ENCODE measurements at regions not wholly inside any gene's neighbourhood (a gene's known extent, or its start where the extent isn't known, plus 50 kb on each side); places are given as distances from the start of the nearest gene placed in this dataset.

DNA sequence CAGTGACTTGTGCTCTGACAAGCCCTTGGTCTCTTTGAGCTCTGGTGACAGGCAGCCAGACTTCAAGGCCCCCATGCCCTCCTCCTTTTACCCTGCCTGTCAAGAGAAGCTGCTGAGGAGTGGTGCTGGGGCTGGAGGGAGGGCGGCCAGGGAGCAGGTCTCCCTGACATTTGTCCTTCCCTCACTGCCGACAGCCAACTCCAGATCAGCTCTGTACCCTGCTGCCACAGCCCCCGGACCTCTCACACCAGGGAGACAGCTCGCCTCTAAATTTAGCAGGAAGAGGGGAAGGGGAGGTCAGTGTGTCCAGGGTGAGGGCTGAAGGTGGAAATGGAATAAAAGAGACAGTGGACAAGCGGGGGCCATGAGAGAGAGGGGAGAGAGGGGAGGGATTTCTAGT is 155.8 kb downstream of the TDRD15 start:
- H3K4me1 ChIP-seq (ENCODE audit: control insufficient read depth, extremely low read depth, insufficient read depth, low read length): no peaks in the 10 kb centered on the region

DNA sequence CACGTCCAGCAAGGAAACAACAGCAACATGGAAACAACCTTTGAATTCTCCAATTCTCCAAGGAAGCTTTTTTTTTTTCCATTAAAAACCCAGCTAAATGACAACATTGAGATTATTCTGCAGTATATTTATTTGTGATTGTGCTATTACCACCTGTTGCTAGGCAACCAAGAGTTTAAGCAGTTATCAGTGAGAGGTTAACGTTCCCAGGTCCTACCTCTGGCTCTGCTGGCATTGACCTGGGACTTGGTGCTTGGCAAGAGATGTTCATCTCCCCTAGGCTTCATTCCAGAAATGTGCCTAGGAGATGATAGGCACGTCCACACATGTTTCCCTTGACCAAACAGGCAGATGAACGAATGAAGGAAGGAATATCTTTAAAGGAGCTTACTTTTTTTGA is 157.0 kb downstream of the TDRD15 start:
- Histone ChIP-seq H3K4me3 (replicated peaks in 1 of 4; ENCODE audit: control extremely low read depth in 1 of 4, insufficient read depth in 1 of 4, low read depth in 3 of 4, low read length in 4 of 4) (no peak overlapping the region), H3K36me3 (ENCODE audit: control insufficient read depth, insufficient read depth, low read length) (no peaks in the 10 kb centered on the region), H3K9me3 (ENCODE audit: control insufficient read depth, insufficient read depth, low read depth, low read length) (no peaks in the 10 kb centered on the region), H3K4me1 (ENCODE audit: control insufficient read depth, extremely low read depth, insufficient read depth, low read length) (no peaks in the 10 kb centered on the region), H3K4me2 (ENCODE audit: extremely low read depth, insufficient read depth, low read length) (no peak overlapping the region), H3K27ac (ENCODE audit: insufficient read depth, low read length) (no peak overlapping the region), H3K79me2 (ENCODE audit: control insufficient read depth, insufficient read depth, low read length) (no peaks in the 10 kb centered on the region), H4K20me1 (ENCODE audit: control insufficient read depth, extremely low read depth, insufficient read depth, low read length) (no peaks in the 10 kb centered on the region), H2AFZ (ENCODE audit: low read length) (no peak overlapping the region), H3K9ac (ENCODE audit: insufficient read depth, low read length) (no peak overlapping the region), H3K27me3 (ENCODE audit: control insufficient read depth, insufficient read depth, low read length) (no peaks in the 10 kb centered on the region)
- TF ChIP-seq EZH2 (IDR thresholded peaks at IDR 0.05; ENCODE audit: low read length, missing control alignments): no peak
- no peak for DNase-seq (ENCODE audit: low read depth in 2 of 2)

More for the DNA sequence above, 155.8 kb downstream of the TDRD15 start:
- Histone ChIP-seq H3K9me3 (ENCODE audit: control insufficient read depth, insufficient read depth, low read depth, low read length) (no peaks in the 10 kb centered on the region), H3K79me2 (ENCODE audit: control insufficient read depth, insufficient read depth, low read length) (no peaks in the 10 kb centered on the region), H3K36me3 (ENCODE audit: control insufficient read depth, insufficient read depth, low read length) (no peaks in the 10 kb centered on the region), H4K20me1 (ENCODE audit: control insufficient read depth, extremely low read depth, insufficient read depth, low read length) (no peaks in the 10 kb centered on the region), H2AFZ (ENCODE audit: low read length) (no peak overlapping the region), H3K9ac (ENCODE audit: insufficient read depth, low read length) (no peak overlapping the region), H3K4me3 (replicated peaks in 1 of 4; ENCODE audit: control extremely low read depth in 1 of 4, insufficient read depth in 1 of 4, low read depth in 3 of 4, low read length in 4 of 4) (no peak overlapping the region), H3K27me3 (ENCODE audit: control insufficient read depth, insufficient read depth, low read length) (no peaks in the 10 kb centered on the region), H3K27ac (ENCODE audit: insufficient read depth, low read length) (no peak overlapping the region), H3K4me2 (ENCODE audit: extremely low read depth, insufficient read depth, low read length) (no peak overlapping the region)
- no peak for DNase-seq (ENCODE audit: low read depth in 2 of 2)
- no peak for TF ChIP-seq EZH2 (IDR thresholded peaks at IDR 0.05; ENCODE audit: low read length, missing control alignments)
- TF ChIP-seq, protein P1, sequence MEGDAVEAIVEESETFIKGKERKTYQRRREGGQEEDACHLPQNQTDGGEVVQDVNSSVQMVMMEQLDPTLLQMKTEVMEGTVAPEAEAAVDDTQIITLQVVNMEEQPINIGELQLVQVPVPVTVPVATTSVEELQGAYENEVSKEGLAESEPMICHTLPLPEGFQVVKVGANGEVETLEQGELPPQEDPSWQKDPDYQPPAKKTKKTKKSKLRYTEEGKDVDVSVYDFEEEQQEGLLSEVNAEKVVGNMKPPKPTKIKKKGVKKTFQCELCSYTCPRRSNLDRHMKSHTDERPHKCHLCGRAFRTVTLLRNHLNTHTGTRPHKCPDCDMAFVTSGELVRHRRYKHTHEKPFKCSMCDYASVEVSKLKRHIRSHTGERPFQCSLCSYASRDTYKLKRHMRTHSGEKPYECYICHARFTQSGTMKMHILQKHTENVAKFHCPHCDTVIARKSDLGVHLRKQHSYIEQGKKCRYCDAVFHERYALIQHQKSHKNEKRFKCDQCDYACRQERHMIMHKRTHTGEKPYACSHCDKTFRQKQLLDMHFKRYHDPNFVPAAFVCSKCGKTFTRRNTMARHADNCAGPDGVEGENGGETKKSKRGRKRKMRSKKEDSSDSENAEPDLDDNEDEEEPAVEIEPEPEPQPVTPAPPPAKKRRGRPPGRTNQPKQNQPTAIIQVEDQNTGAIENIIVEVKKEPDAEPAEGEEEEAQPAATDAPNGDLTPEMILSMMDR (conservative IDR thresholded peaks at IDR 0.05 in 1 of 2, IDR thresholded peaks at IDR 0.05 in 1 of 2; ENCODE audit: low read depth in 1 of 2, low read length in 2 of 2): no peak

DNA sequence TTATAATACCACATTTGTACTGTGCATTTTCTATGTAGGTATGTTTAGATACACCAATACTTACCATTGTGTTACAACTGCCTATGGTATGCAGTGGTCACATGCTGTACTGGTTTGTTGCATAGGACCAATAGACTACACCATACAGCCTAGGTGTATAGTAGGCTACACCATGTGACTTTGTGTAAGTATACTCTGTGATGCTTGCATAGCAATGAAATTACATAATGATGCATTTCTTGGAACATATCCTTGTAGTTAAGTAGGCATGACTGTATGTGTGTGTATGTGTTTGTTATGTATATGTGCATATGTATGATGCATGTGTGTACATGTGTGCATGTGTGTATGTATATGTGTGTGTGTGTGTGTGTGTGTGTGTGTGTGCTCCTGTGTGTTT is 157.6 kb downstream of the TDRD15 start:
- Histone ChIP-seq H3K4me3 (replicated peaks in 1 of 4; ENCODE audit: control extremely low read depth in 1 of 4, insufficient read depth in 1 of 4, low read depth in 3 of 4, low read length in 4 of 4) (no peak overlapping the region), H3K9me3 (ENCODE audit: control insufficient read depth, insufficient read depth, low read depth, low read length) (no peaks in the 10 kb centered on the region), H3K36me3 (ENCODE audit: control insufficient read depth, insufficient read depth, low read length) (no peaks in the 10 kb centered on the region), H3K9ac (ENCODE audit: insufficient read depth, low read length) (no peak overlapping the region), H3K79me2 (ENCODE audit: control insufficient read depth, insufficient read depth, low read length) (no peaks in the 10 kb centered on the region), H3K4me2 (ENCODE audit: extremely low read depth, insufficient read depth, low read length) (no peak overlapping the region), H3K4me1 (ENCODE audit: control insufficient read depth, extremely low read depth, insufficient read depth, low read length) (no peaks in the 10 kb centered on the region), H3K27me3 (ENCODE audit: control insufficient read depth, insufficient read depth, low read length) (no peaks in the 10 kb centered on the region), H2AFZ (ENCODE audit: low read length) (no peak overlapping the region), H3K27ac (ENCODE audit: insufficient read depth, low read length) (no peak overlapping the region), H4K20me1 (ENCODE audit: control insufficient read depth, extremely low read depth, insufficient read depth, low read length) (no peaks in the 10 kb centered on the region)
- TF ChIP-seq EZH2 (IDR thresholded peaks at IDR 0.05; ENCODE audit: low read length, missing control alignments): no peak
- TF ChIP-seq, protein P1 (conservative IDR thresholded peaks at IDR 0.05 in 1 of 2, IDR thresholded peaks at IDR 0.05 in 1 of 2; ENCODE audit: low read depth in 1 of 2, low read length in 2 of 2): no peak
- DNase-seq (ENCODE audit: low read depth in 2 of 2): no peak
